ENCODE measurements at regions not wholly inside any gene's neighbourhood (a gene's known extent, or its start where the extent isn't known, plus 50 kb on each side); places are given as distances from the start of the nearest gene placed in this dataset.
"Not testable (repeated sequence)": the region's sequence is repeated elsewhere in the genome, so short reads cannot be mapped to it uniquely, and the experiment has no call there.

GRCh38 chr7:8831376-8831775, 398.0 kb downstream of the NXPH1 start:
- H3K4me3 ChIP-seq (ENCODE audit: low read depth, low read length): no peak overlapping the region
- TF ChIP-seq CTCF (IDR thresholded peaks at IDR 0.05; ENCODE audit: insufficient read depth, low read length): no peak
- no peak for DNase-seq (ENCODE audit: low read depth)

- DNase-seq (ENCODE audit: low read depth): no peak
- no peak for TF ChIP-seq CTCF (IDR thresholded peaks at IDR 0.05; ENCODE audit: insufficient read depth, low read length)
- H3K4me3 ChIP-seq (ENCODE audit: low read depth, low read length): no peak overlapping the region
Observed at GRCh38 chr7:8833355-8833754, 399.9 kb downstream of the NXPH1 start.

GRCh38 chr7:8841171-8841570, 407.8 kb downstream of the NXPH1 start:
- TF ChIP-seq CTCF (IDR thresholded peaks at IDR 0.05; ENCODE audit: insufficient read depth, low read length): no peak
- H3K4me3 ChIP-seq (ENCODE audit: low read depth, low read length): no peak overlapping the region
- DNase-seq (ENCODE audit: low read depth): no peak

DNA sequence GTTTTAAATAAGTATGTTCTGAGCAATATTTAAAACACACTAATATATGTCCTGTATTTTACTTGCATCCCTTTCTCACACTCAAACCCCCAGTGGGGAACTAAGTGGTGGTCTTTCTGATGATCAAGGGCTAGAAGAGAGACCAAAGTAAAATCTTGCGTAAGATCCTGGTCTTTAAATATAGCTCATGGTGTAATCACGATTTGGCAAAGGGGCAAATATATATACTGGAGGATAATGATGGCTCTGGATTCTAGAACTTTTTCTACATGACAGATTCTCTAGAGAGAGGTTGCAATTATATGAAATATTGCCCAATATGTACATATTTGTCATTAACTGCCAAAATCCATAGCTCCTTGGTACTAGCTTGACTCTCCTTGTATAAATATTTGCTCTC, 438.3 kb downstream of the NXPH1 start:
- TF ChIP-seq CTCF (IDR thresholded peaks at IDR 0.05; ENCODE audit: insufficient read depth, low read length): no peak
- no peak for DNase-seq (ENCODE audit: low read depth)
- H3K4me3 ChIP-seq (ENCODE audit: low read depth, low read length): no peak overlapping the region

DNA sequence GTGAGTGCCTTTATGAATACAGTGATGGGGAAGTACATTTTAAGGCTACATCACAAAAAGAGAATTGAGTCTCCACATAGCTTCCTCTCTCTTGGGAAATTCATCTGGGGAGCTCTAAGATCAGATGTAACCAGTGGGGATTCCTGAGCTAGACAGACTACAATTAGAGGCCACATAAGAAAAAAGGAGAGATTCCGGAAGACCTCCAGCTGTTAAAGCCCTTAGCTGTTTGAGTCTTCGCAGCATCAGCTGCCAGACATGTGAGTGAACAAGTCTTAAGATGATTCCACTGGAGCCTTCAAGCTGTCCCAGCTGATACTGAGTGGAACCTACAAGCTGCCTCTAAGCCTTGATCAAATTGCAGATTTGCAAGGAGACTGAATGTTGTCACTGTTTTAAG, 448.5 kb downstream of the NXPH1 start:
- no peak overlapping the region for H3K4me3 ChIP-seq (ENCODE audit: low read depth, low read length)
- DNase-seq (ENCODE audit: low read depth): no peak
- no peak for TF ChIP-seq CTCF (IDR thresholded peaks at IDR 0.05; ENCODE audit: insufficient read depth, low read length)

DNA sequence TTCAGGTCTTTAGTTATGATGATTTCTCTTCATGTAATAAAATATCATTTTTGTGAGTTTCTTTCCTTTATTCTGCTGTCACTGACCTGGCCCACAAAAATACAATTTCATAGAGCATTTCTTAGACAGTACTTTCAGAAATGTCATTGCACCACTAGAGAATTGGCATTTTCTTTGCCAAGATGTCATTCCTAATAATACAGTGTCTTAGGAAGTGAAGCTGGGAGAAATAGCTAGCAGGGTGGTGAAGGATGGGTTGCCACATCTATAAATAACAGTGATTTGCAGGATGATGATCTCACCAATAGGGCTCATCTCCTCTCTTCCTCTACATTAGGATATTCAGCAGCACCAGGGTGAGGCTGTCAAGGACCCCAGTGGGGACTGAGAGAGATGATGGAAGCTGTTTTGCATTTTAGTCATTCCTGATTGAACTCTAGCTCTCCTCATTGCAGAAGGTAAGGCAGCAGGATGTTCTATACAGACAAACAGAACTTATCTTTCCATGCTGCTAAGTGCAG, 452.1 kb downstream of the NXPH1 start:
- no peak for TF ChIP-seq CTCF (IDR thresholded peaks at IDR 0.05; ENCODE audit: insufficient read depth, low read length)
- no peak for DNase-seq (ENCODE audit: low read depth)
- H3K4me3 ChIP-seq (ENCODE audit: low read depth, low read length): no peak overlapping the region

- not testable (repeated sequence) for H3K4me3 ChIP-seq (ENCODE audit: low read depth, low read length); DNase-seq (ENCODE audit: low read depth)
Observed at GRCh38 chr7:8890346-8890745, 456.9 kb downstream of the NXPH1 start.
